ENCODE measurements at regions not wholly inside any gene's neighbourhood (a gene's known extent, or its start where the extent isn't known, plus 50 kb on each side); places are given as distances from the start of the nearest gene placed in this dataset.

GRCh38 chr16:8103649-8104289, 486.5 kb downstream of the TMEM114 start:
- no peak overlapping the region for H3K27ac Mint-ChIP-seq (ENCODE audit: unreplicated experiment)
- DNase-seq, result no peak
- H3K9me3 Mint-ChIP-seq (ENCODE audit: unreplicated experiment), result peaks cover 19% of the 10 kb centered on the region
- peaks cover 7% of the 10 kb centered on the region for H3K4me1 Mint-ChIP-seq (ENCODE audit: low read depth, unreplicated experiment)
- TF ChIP-seq CTCF (IDR thresholded peaks at IDR 0.05; ENCODE audit: partially characterized antibody, unreplicated experiment), result no peak
- H3K36me3 Mint-ChIP-seq (ENCODE audit: unreplicated experiment), result peaks cover 8% of the 10 kb centered on the region
- no peaks in the 10 kb centered on the region for H3K27me3 Mint-ChIP-seq (ENCODE audit: unreplicated experiment)
- no peak overlapping the region for H3K4me3 Mint-ChIP-seq (ENCODE audit: unreplicated experiment)

GRCh38 chr16:8099586-8099985, 490.7 kb downstream of the TMEM114 start:
- peaks cover 22% of the 10 kb centered on the region for H3K4me1 Mint-ChIP-seq (ENCODE audit: low read depth, unreplicated experiment)

GRCh38 chr16:8098947-8099512, 491.3 kb downstream of the TMEM114 start:
- H3K9me3 Mint-ChIP-seq (ENCODE audit: unreplicated experiment), result peaks cover 21% of the 10 kb centered on the region
- no peak for TF ChIP-seq CTCF (IDR thresholded peaks at IDR 0.05; ENCODE audit: partially characterized antibody, unreplicated experiment)
- H3K36me3 Mint-ChIP-seq (ENCODE audit: unreplicated experiment), result no peaks in the 10 kb centered on the region
- peak overlapping the region; percentile 35 for H3K27ac Mint-ChIP-seq (ENCODE audit: unreplicated experiment)
- H3K4me3 Mint-ChIP-seq (ENCODE audit: unreplicated experiment), result peak overlapping the region; percentile 24
- DNase-seq, result no peak
- peaks cover 13% of the 10 kb centered on the region for H3K27me3 Mint-ChIP-seq (ENCODE audit: unreplicated experiment)
- peaks cover 22% of the 10 kb centered on the region for H3K4me1 Mint-ChIP-seq (ENCODE audit: low read depth, unreplicated experiment)

More at GRCh38 chr16:8099586-8099985, 490.7 kb downstream of the TMEM114 start:
- Mint-ChIP-seq H3K4me3 (ENCODE audit: unreplicated experiment) (no peak overlapping the region), H3K27me3 (ENCODE audit: unreplicated experiment) (peaks cover 13% of the 10 kb centered on the region), H3K27ac (ENCODE audit: unreplicated experiment) (peak overlapping the region; percentile 35), H3K9me3 (ENCODE audit: unreplicated experiment) (peaks cover 21% of the 10 kb centered on the region), H3K36me3 (ENCODE audit: unreplicated experiment) (no peaks in the 10 kb centered on the region)
- no peak for TF ChIP-seq CTCF (IDR thresholded peaks at IDR 0.05; ENCODE audit: partially characterized antibody, unreplicated experiment)
- no peak for DNase-seq

- peak overlapping the region; percentile 87 for H3K27ac Mint-ChIP-seq (ENCODE audit: unreplicated experiment)
- H3K9me3 Mint-ChIP-seq (ENCODE audit: unreplicated experiment), result peaks cover 21% of the 10 kb centered on the region
- peaks cover 13% of the 10 kb centered on the region for H3K27me3 Mint-ChIP-seq (ENCODE audit: unreplicated experiment)
- H3K4me3 Mint-ChIP-seq (ENCODE audit: unreplicated experiment), result no peak overlapping the region
- no peaks in the 10 kb centered on the region for H3K36me3 Mint-ChIP-seq (ENCODE audit: unreplicated experiment)
- H3K4me1 Mint-ChIP-seq (ENCODE audit: low read depth, unreplicated experiment), result peaks cover 22% of the 10 kb centered on the region
- DNase-seq, result peak; percentile 47
- no peak for TF ChIP-seq CTCF (IDR thresholded peaks at IDR 0.05; ENCODE audit: partially characterized antibody, unreplicated experiment)
Measured at GRCh38 chr16:8096211-8096610, 494.1 kb downstream of the TMEM114 start.

GRCh38 chr16:8094696-8095095, 495.6 kb downstream of the TMEM114 start:
- H3K4me1 Mint-ChIP-seq (ENCODE audit: low read depth, unreplicated experiment), result peaks cover 19% of the 10 kb centered on the region
- no peak overlapping the region for H3K27ac Mint-ChIP-seq (ENCODE audit: unreplicated experiment)
- no peak for DNase-seq
- TF ChIP-seq CTCF (IDR thresholded peaks at IDR 0.05; ENCODE audit: partially characterized antibody, unreplicated experiment), result no peak
- peaks cover 17% of the 10 kb centered on the region for H3K9me3 Mint-ChIP-seq (ENCODE audit: unreplicated experiment)
- H3K27me3 Mint-ChIP-seq (ENCODE audit: unreplicated experiment), result peaks cover 13% of the 10 kb centered on the region
- H3K4me3 Mint-ChIP-seq (ENCODE audit: unreplicated experiment), result no peak overlapping the region
- H3K36me3 Mint-ChIP-seq (ENCODE audit: unreplicated experiment), result peaks cover 8% of the 10 kb centered on the region

Measured in glutamatergic neuron (in vitro differentiated cells).